ENCODE measurements at regions not wholly inside any gene's neighbourhood (a gene's known extent, or its start where the extent isn't known, plus 50 kb on each side); places are given as distances from the start of the nearest gene placed in this dataset.
A peak's percentile ranks its signal among the peaks of the same experiment; 100 is the strongest.

- Histone ChIP-seq H3K27ac (ENCODE audit: low read depth, low read length) (peak overlapping the region; percentile 97), H3K4me3 (ENCODE audit: low read depth, low read length) (no peak overlapping the region), H2AFZ (ENCODE audit: low read length, unreplicated experiment) (no peak overlapping the region), H3K79me2 (ENCODE audit: control insufficient read depth, insufficient read depth, low read length, unreplicated experiment) (no peaks in the 10 kb centered on the region), H3K4me1 (ENCODE audit: control insufficient read depth, insufficient read depth, low read length, unreplicated experiment) (peaks cover 48% of the 10 kb centered on the region), H3K27me3 (ENCODE audit: insufficient read depth, low read length) (no peaks in the 10 kb centered on the region), H3K36me3 (ENCODE audit: insufficient read depth, low read length) (no peaks in the 10 kb centered on the region)
These were observed 265.3 kb upstream of the TGFBR2 start for GRCh38 chr3:30341079-30341478.

- Histone ChIP-seq H3K4me3 (ENCODE audit: low read depth, low read length) (peak overlapping the region; percentile 30; the same call in 1 of the 2 replicates), H3K27me3 (ENCODE audit: insufficient read depth, low read length) (no peaks in the 10 kb centered on the region), H3K79me2 (ENCODE audit: control insufficient read depth, insufficient read depth, low read length, unreplicated experiment) (no peaks in the 10 kb centered on the region), H3K4me1 (ENCODE audit: control insufficient read depth, insufficient read depth, low read length, unreplicated experiment) (peaks cover 55% of the 10 kb centered on the region), H3K27ac (ENCODE audit: low read depth, low read length) (peak overlapping the region; percentile 97), H2AFZ (ENCODE audit: low read length, unreplicated experiment) (no peak overlapping the region), H3K36me3 (ENCODE audit: insufficient read depth, low read length) (no peaks in the 10 kb centered on the region)
These were observed 264.6 kb upstream of the TGFBR2 start for GRCh38 chr3:30341851-30342250.

GRCh38 chr3:30342318-30343060 is 263.9 kb upstream of the TGFBR2 start:
- peaks cover 62% of the 10 kb centered on the region for H3K4me1 ChIP-seq (ENCODE audit: control insufficient read depth, insufficient read depth, low read length, unreplicated experiment)
- H3K27ac ChIP-seq (ENCODE audit: low read depth, low read length), result peak overlapping the region; percentile 97
- peak overlapping the region; percentile 2 for H2AFZ ChIP-seq (ENCODE audit: low read length, unreplicated experiment)
- no peaks in the 10 kb centered on the region for H3K27me3 ChIP-seq (ENCODE audit: insufficient read depth, low read length)
- H3K36me3 ChIP-seq (ENCODE audit: insufficient read depth, low read length), result no peaks in the 10 kb centered on the region
- no peaks in the 10 kb centered on the region for H3K79me2 ChIP-seq (ENCODE audit: control insufficient read depth, insufficient read depth, low read length, unreplicated experiment)
- peak overlapping the region; percentile 30; the same call in 1 of the 2 replicates for H3K4me3 ChIP-seq (ENCODE audit: low read depth, low read length)

GRCh38 chr3:30343067-30343831 is 263.2 kb upstream of the TGFBR2 start:
- no peaks in the 10 kb centered on the region for H3K27me3 ChIP-seq (ENCODE audit: insufficient read depth, low read length)
- peak overlapping the region; percentile 15; the same call in 1 of the 2 replicates for H3K4me3 ChIP-seq (ENCODE audit: low read depth, low read length)
- H3K4me1 ChIP-seq (ENCODE audit: control insufficient read depth, insufficient read depth, low read length, unreplicated experiment), result peaks cover 69% of the 10 kb centered on the region
- peak overlapping the region; percentile 2 for H2AFZ ChIP-seq (ENCODE audit: low read length, unreplicated experiment)
- H3K79me2 ChIP-seq (ENCODE audit: control insufficient read depth, insufficient read depth, low read length, unreplicated experiment), result no peaks in the 10 kb centered on the region
- no peaks in the 10 kb centered on the region for H3K36me3 ChIP-seq (ENCODE audit: insufficient read depth, low read length)
- peak overlapping the region; percentile 97 for H3K27ac ChIP-seq (ENCODE audit: low read depth, low read length)

- H3K4me3 ChIP-seq (ENCODE audit: low read depth, low read length), result no peak overlapping the region
- H3K27ac ChIP-seq (ENCODE audit: low read depth, low read length), result peak overlapping the region; percentile 97
- H2AFZ ChIP-seq (ENCODE audit: low read length, unreplicated experiment), result no peak overlapping the region
- no peaks in the 10 kb centered on the region for H3K36me3 ChIP-seq (ENCODE audit: insufficient read depth, low read length)
- no peaks in the 10 kb centered on the region for H3K27me3 ChIP-seq (ENCODE audit: insufficient read depth, low read length)
- H3K4me1 ChIP-seq (ENCODE audit: control insufficient read depth, insufficient read depth, low read length, unreplicated experiment), result peaks cover 75% of the 10 kb centered on the region
- no peaks in the 10 kb centered on the region for H3K79me2 ChIP-seq (ENCODE audit: control insufficient read depth, insufficient read depth, low read length, unreplicated experiment)
These were observed 262.5 kb upstream of the TGFBR2 start for GRCh38 chr3:30343861-30344260.

- Histone ChIP-seq H3K27ac (ENCODE audit: low read depth, low read length) (peak overlapping the region; percentile 97), H2AFZ (ENCODE audit: low read length, unreplicated experiment) (no peak overlapping the region), H3K79me2 (ENCODE audit: control insufficient read depth, insufficient read depth, low read length, unreplicated experiment) (no peaks in the 10 kb centered on the region), H3K4me3 (ENCODE audit: low read depth, low read length) (no peak overlapping the region), H3K4me1 (ENCODE audit: control insufficient read depth, insufficient read depth, low read length, unreplicated experiment) (peaks cover 79% of the 10 kb centered on the region), H3K36me3 (ENCODE audit: insufficient read depth, low read length) (no peaks in the 10 kb centered on the region), H3K27me3 (ENCODE audit: insufficient read depth, low read length) (no peaks in the 10 kb centered on the region)
These were observed 262.1 kb upstream of the TGFBR2 start for GRCh38 chr3:30344288-30344687.

- H3K4me1 ChIP-seq (ENCODE audit: control insufficient read depth, insufficient read depth, low read length, unreplicated experiment), result peaks cover 88% of the 10 kb centered on the region
- peak overlapping the region; percentile 96 for H3K27ac ChIP-seq (ENCODE audit: low read depth, low read length)
- H2AFZ ChIP-seq (ENCODE audit: low read length, unreplicated experiment), result no peak overlapping the region
These were observed 259.5 kb upstream of the TGFBR2 start for GRCh38 chr3:30346933-30347320.

GRCh38 chr3:30347679-30348216 is 258.7 kb upstream of the TGFBR2 start:
- Histone ChIP-seq H3K36me3 (ENCODE audit: insufficient read depth, low read length) (no peaks in the 10 kb centered on the region), H3K27ac (ENCODE audit: low read depth, low read length) (peak overlapping the region; percentile 96), H3K79me2 (ENCODE audit: control insufficient read depth, insufficient read depth, low read length, unreplicated experiment) (no peaks in the 10 kb centered on the region), H3K4me1 (ENCODE audit: control insufficient read depth, insufficient read depth, low read length, unreplicated experiment) (peaks cover 91% of the 10 kb centered on the region), H3K27me3 (ENCODE audit: insufficient read depth, low read length) (no peaks in the 10 kb centered on the region), H2AFZ (ENCODE audit: low read length, unreplicated experiment) (peak overlapping the region; percentile 44), H3K4me3 (ENCODE audit: low read depth, low read length) (no peak overlapping the region)

More at GRCh38 chr3:30346933-30347320, 259.5 kb upstream of the TGFBR2 start:
- Histone ChIP-seq H3K27me3 (ENCODE audit: insufficient read depth, low read length) (no peaks in the 10 kb centered on the region), H3K4me3 (ENCODE audit: low read depth, low read length) (no peak overlapping the region; the same call in 1 of the 2 replicates), H3K36me3 (ENCODE audit: insufficient read depth, low read length) (no peaks in the 10 kb centered on the region), H3K79me2 (ENCODE audit: control insufficient read depth, insufficient read depth, low read length, unreplicated experiment) (no peaks in the 10 kb centered on the region)

- Histone ChIP-seq H3K79me2 (ENCODE audit: control insufficient read depth, insufficient read depth, low read length, unreplicated experiment) (no peaks in the 10 kb centered on the region), H3K4me3 (ENCODE audit: low read depth, low read length) (no peak overlapping the region), H3K36me3 (ENCODE audit: insufficient read depth, low read length) (no peaks in the 10 kb centered on the region), H2AFZ (ENCODE audit: low read length, unreplicated experiment) (no peak overlapping the region), H3K27me3 (ENCODE audit: insufficient read depth, low read length) (no peaks in the 10 kb centered on the region), H3K4me1 (ENCODE audit: control insufficient read depth, insufficient read depth, low read length, unreplicated experiment) (peaks cover 87% of the 10 kb centered on the region), H3K27ac (ENCODE audit: low read depth, low read length) (peak overlapping the region; percentile 96)
These were observed 256.9 kb upstream of the TGFBR2 start for GRCh38 chr3:30349507-30349906.

- H3K79me2 ChIP-seq (ENCODE audit: control insufficient read depth, insufficient read depth, low read length, unreplicated experiment), result no peaks in the 10 kb centered on the region
- no peaks in the 10 kb centered on the region for H3K27me3 ChIP-seq (ENCODE audit: insufficient read depth, low read length)
- H2AFZ ChIP-seq (ENCODE audit: low read length, unreplicated experiment), result peak overlapping the region; percentile 48
- peak overlapping the region; percentile 96 for H3K27ac ChIP-seq (ENCODE audit: low read depth, low read length)
- H3K36me3 ChIP-seq (ENCODE audit: insufficient read depth, low read length), result no peaks in the 10 kb centered on the region
- H3K4me1 ChIP-seq (ENCODE audit: control insufficient read depth, insufficient read depth, low read length, unreplicated experiment), result peaks cover 90% of the 10 kb centered on the region
- H3K4me3 ChIP-seq (ENCODE audit: low read depth, low read length), result no peak overlapping the region
These were observed 256.4 kb upstream of the TGFBR2 start for GRCh38 chr3:30350011-30350410.
